SW 1271 (cell line): ENCODE measurements at regions not wholly inside any gene's neighbourhood (a gene's known extent, or its start where the extent isn't known, plus 50 kb on each side); places are given as distances from the start of the nearest gene placed in this dataset.

Source experiments
- DNase-seq, 2 experiments: peaks; one replicate each; lab custom pipeline; 2025; lab: John Stamatoyannopoulos, UW

DNA sequence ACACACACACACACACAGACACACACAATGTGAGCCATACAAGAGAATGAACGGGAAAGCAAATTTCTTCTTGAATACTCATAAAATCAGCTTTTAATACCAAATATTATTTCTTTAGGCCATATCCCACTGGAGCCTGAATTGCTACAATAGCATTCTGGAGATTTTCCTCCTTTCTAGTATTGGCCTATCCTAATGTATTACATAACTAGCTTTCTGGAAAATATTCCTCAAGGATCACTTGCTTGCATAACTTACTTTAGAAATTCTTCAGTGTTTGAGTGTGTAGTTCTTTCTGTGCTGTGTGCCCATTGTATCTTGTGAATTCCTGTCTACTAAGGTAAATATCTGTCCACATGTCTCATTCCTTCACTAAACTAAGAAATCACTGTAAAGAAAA lies 351.0 kb upstream of the MCTP2 start:
- no peak for DNase-seq

DNA sequence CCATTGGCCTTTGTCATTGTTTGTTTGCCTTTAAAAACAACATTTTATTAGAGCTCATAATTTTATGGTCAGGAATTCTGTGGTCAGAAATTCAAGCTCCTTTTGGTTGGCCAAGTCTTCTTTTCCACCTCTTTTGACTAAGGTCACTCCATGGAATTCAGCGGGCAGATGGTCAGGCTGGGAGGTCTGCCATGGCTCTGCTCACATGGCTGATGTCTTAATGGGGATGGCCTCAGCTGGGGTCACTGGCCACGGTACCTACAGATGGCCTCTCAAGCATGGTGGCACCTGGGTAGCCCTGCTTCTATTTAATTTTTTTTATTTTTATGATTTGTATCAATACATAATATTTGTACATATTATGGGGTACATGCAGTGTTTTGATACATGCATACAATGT lies 360.8 kb upstream of the MCTP2 start:
- DNase-seq, result no peak

DNA sequence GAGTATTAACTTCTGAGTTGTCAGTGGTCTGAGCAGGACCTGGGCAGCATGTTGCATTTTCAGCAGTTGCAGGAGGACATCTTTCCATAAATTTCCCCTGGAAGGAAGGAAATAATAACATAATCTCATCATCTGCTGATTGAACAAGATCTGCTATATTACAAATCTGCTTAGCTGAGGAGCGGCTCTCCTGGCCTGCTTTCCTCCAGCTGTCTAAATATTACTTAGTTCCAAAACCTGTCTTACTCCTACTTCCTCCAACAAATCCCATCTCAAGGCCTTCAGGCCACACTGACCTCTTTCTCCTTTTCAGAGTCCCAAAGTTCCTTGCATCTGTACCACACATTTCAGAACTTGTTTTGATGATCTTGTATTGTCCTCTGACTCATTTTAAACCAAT lies 364.4 kb upstream of the MCTP2 start:
- no peak for DNase-seq

DNA sequence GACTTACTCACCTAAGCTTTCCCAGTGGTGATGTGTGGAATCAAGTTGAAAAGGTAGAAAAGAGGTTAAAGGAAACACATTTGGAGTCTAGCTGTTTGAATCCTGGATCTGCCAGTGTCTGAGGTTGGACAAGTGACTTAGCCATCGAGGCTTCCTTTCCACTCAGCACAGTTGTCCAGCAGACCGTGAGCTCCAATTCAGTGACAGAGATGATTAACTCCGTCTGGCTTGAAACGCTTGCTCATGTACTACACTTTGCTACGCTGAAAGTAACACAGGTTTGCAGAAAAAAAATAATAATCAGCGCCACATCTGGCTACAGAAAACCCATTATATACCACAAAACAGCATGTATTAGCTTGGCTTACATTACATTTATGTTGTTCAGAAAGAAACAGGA lies 364.9 kb upstream of the MCTP2 start:
- no peak for DNase-seq

DNA sequence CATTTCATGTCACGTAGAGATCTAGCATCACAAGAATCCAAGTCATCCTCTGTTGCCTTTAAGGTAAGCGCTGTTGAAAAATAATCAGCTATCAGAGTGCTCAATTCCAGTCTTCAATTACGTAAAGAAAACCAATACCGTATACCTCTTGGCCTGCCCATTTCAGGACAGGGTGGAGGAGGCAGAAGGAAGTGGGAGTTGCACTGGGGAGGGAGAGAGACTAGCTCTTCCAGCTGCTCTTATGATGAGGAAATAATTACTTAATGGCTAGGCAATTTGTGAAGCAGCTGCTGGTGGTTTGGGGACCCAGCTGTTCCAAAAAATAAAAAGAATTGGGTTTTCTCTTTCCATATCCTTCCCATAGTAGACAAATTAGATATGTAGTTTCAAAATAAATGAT lies 365.8 kb upstream of the MCTP2 start:
- no peak for DNase-seq

DNA sequence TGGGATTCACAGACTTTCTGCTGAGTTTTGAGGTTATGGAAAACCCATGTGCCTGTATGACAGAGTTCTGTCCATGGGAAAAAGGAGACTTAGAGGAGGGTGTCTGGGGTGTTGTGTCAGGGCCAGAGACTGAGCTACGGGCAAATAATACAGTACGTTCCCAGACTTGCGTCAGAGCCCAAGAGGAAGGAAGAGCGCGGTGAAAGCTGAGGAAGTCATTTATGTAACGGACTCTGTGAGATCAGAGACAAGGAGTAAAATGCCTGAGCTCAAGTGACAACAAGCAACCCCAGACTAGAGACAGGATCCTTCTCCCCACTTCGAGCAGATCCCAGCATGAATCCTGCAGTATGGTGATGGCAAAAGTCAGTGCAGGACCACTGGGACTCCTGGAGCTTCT lies 368.6 kb upstream of the MCTP2 start:
- DNase-seq, result no peak

DNA sequence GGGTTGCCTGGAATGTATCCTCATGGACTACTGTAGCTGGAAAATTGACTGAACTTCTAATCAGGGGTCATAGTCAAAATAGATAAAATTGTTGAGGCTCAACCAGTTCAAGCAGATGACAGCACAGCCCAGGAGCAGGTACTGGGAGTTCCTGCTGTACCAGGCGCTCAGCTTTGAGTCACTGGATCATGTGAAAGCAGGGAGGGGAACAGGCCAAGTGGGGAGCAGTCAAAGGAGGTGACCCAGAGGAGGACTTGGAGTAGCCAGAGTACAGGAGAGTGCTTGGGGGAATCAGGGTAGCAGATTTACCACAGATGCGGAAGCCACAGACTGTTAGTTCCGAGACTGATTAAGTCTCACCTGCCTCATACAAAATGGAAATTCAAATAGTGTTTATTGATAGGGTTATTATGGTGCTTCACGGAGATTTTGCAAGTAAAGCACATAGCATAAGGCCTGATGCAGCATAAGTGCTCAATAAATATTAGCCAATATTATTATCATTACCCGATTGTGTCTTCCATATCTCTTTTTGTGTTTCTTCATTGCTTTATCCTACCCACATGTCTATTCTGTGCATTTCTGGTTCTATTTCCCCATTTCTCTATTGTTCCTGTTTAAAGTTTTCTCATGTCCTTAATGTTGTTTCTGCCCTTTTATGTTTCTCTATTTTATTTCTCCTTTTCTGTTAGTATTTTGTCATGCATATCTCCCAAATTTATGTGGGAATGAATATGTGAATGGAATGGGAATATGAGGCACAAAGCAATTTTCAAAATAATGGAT lies 369.2 kb upstream of the MCTP2 start:
- DNase-seq, result no peak

DNA sequence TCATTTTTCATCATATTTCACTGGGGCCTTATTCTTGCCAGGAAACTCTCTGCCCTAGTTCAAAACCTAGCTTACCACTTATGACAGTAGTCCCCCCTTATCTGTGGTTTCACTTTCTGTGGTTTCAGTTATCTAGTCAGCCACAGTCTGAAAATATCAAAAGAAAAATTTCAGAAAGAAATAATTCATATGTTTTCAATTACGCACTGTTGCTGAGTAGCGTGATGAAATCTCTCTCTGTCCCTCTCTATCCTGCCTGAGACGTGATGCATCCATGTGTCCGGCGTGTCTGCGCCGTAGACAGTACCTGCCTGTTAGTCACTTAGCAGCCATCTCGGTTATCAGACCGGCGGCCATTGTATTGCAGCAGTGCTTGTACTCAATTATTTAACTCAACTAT lies 369.9 kb upstream of the MCTP2 start:
- no peak for DNase-seq

DNA sequence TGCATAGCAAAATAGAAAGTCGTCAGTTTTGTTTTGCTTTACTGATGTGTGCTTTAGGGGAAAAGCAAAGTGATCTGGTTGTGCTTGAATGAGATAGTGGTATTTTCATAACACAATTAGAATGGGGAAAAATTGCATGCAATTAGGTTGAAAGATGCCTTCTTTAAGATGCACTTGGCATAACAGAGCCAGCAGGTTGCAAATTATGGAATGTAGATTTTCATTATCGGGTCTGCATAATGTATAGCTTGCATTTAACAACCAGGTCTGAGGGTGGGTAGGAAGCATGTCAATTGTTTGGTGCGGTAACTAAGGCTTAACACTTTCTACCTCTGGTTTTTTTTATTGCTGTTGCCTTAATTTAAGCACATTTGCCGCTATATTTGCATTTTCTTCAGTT lies 370.7 kb upstream of the MCTP2 start:
- no peak for DNase-seq

DNA sequence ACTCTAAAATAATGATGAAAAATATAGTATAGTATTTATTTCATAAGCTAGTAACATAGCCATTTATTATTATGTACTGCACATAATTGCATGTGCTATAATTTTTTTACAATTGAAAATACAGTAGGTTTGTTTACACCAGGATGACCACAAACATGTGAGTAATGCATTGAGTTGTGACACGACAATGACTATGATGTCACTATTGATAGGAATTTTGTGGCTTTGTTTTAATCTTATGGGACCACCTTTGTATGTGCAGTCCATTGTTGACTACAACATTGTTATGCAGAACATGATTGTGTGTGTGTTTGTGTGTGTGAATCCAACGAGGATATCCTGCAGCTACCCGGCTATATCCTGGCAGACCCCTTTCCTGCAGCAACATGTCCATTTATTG lies 372.2 kb upstream of the MCTP2 start:
- DNase-seq, result no peak

DNA sequence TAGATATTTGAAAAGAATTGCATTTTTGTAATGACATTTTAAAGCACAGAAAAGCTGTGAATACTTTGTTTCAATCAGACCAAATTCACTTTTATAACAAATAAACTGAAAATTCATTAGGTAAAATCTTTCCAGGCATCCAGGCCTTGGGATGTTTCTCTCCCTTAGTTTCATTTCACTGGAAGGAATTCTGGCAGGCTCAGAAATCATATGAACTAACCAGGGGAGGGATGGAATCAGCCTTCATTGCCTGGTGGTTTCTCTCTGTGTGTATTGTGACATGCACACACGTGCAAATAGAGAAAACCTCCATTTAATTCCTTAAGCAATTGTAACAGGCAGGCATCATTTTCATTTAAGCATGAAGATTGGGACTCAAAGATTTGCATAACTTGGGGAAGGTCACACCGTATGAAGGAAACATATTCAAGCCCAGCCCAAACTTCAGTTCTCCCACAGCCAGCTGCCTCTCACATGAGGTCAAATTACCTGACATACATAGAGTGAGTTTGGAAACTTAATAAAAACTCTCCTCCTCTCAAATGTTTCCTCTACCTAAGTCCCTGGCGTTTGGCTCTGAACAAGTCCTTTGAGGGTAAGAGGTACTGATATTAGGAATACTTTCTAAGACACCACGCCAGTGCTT lies 376.1 kb upstream of the MCTP2 start:
- no peak for DNase-seq

DNA sequence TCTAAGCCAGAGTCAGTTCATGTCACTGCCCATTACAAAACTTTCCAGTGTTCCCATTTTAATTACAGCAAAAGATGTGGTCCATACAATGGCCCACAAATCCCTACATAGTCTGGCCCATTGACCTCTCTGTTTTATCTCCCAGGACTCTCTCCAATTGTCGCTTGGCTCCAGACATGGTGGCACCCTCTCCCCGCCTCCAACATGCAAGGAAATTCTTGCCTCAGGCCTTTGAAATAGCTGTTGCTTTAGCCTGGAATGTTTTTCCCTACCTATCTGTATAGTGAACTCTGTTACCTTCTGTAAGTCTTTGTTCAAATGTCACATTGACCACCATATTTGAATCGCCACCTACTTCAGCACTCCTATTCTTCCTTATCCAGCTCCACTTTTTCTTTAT lies 377.3 kb upstream of the MCTP2 start:
- DNase-seq, result no peak

DNA sequence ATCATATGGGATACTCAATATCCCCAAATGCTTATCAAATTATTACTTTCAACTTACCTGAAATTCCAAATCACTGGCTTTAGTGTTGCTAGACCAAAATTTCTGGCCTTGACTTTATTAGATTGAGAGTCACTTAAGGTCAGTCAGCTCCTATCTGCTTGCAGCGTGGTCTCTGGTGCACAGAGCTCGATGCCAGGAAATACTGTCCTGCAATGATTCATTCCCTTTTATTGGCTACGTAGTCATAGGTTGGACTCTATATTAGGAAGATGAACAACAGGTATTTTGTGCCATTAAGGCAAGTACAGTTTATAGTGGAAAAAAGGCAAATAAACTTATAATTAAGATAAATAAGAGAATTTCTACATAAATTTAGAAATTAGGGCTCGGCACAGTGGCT lies 378.6 kb upstream of the MCTP2 start:
- no peak for DNase-seq

DNA sequence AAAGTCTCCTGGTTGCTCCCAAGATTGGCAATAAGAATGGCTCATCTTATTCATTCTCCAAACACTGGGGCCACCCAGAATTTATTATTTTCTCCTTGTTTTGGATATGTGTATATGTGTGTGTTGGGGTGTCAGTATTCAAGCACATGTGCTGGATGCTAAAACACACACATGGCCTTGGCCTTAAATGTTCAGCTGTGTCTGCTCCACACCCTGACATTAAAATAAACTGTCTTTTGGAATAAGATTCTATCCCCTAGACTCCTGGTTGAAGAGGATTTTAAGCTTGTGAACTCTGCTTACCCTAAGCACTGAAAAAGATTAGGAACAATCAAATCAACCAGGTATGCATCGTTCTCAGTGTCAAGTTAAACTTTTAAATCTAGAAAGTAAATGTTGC lies 382.9 kb upstream of the MCTP2 start:
- DNase-seq, result no peak

DNA sequence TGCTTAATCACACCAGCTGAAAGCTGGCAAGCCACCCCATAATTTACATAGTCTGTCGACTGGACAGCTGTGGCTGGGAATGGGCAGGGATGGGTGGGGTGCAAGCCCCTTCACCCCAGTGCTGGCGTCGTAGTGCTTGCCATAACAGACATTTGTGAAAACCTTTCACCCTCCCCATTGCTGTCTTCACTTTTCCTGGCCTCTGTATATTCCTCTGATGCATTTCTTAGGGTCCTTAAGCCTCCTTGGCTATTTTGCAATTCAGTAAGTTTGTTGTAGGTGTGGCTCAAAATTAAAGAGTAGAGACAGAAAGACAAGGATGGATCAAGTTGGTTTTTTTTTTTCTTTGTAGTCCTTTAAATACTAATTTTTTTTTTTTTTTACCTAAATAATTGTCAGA lies 383.3 kb upstream of the MCTP2 start:
- DNase-seq, result no peak

DNA sequence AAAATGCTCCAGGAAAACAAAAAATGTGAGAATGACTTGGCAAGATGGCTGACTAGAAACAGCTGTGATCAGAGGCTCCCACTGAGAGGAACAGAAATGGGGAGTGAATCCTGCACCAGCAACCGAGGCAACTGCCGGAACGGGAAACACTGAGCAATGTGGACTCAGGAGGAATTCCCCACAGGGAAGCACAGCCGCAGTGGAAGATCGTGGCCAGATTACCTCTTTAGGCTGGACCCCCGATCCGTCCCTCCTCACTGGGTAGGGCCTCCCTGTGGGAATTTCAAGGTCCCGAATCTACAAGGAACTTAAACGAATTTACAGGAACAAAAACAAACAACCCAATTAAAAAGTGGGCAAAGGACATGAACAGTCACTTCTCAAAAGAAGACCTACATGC lies 385.2 kb upstream of the MCTP2 start:
- DNase-seq, result no peak

DNA sequence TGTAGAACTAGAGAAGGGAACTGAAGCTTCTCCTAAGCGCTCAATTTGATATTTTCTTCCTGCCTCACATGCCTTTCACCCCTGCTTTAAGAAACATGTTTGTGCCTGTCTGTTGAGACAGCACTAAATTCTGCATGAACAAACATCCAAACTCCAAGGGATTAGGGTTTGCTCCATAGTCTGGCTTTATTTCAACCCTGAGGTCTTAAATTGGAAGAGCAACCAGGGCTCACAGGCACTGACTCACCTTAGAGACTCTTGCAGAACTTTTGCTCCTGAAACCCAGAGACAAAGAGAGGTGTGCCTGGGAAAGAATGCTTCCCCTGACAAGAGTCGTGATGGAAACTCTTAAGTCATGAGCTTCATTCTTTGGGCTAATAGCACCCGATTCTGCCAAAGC lies 393.9 kb upstream of the MCTP2 start:
- DNase-seq, result no peak

DNA sequence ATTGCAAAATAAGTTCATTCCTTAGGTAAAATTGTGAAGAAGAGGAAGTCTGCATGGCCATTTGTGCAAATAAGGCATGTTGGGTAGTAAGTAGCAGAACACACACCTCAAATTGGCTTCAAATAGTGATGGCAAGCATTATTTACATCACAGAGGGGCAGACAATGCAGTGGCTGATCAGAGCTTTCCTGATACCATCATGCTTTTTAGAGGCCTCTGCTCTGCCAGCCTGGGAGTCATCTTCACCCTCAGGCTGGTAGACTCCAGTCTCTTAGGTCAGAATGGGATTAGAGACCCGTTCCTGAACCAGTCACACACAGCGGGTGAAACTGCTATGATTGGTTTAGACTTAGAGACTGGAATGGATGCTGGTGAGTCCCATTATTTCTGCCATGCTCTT lies 396.0 kb upstream of the MCTP2 start:
- no peak for DNase-seq

DNA sequence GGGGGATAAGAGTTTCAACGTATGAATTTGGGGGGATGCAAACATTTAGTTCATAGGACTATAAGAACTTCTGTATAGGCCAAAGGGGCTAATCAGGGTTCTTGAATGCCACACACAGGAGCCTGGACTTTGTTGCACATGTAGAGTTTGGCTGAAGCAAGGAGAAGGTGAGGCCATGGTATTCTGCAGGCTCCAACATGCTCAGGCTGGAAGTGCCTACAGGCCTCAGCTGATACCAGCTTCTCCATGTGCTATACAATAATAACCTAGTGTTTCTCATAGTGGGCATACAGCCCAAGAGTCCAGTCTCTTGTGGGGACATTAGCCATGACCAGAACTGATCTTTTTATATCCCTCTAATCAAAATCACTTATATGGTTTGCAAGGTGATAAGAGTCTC lies 399.7 kb upstream of the MCTP2 start:
- DNase-seq, result no peak

DNA sequence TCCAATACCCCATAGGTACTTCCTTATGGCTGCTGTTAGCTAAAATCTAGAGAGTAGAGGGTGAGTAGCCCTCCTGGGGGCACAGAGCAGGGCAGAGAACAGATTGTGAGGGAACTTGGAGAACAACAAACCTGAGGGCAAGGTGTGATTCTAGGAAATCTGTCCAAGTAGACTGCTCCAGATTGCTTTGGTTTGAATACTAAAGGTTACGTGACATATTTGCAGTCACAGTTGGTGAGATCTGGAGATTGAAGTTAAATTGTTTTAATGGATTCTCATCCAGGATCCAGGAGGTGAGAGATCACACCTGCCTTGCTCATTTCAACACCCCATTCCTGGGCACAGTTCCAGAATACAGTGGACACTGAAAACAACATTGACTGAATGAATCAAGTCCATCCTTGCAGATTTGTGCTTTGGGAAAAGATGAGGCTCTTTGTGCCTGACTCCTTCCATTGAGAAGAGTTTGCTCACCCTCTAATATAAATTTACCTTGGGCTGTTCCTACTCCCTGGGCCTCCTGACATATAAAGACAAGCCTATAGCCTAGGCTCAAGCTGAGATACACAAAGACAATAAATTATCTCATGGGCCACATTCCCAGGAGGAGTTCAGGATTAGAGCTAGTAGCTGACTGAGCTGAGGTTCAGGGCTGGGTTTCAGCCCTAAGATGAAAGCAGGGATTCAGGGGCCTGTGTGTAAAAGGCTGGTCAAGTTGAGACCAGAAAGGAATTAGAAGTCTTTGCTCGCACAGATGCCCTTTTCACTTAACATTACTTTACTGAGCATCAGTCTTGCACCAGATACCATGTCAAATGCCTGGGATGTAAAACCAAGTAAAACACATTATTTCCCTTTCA lies 400.9 kb upstream of the MCTP2 start:
- no peak for DNase-seq

DNA sequence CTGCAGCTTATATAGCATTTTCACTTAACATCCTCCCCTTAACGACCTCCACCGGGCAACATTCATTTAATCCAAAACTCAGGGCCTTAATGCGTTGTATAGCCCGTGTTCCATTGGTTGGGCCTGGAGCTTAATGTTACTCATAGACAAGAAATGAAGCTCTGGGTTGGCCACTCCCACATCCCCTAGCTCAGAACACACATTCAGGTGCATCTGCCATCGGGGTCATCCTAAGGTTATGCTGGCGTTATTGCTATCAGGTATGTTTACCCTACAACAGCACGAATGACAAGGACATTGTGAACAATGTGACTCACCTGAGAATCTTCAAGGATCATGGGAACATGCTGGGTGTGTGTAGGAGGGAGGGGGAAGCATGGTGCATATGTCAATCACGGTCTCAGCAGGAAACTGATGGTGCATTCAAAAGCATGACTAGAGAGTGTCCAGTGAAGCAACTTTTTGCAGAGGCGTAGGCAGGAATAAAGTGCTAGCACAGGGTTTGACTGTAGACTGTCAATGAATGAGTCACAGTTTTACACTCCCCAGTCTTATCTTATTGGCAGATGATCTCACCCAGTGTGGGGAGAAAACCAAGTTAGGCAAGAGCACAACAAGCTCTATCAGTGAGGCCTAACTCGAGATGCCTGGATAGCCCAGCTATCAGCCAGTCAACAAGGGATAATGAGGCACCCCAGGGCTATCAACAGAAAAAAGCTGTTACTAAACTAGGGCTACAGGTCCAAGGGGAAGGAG lies 402.1 kb upstream of the MCTP2 start:
- no peak for DNase-seq

DNA sequence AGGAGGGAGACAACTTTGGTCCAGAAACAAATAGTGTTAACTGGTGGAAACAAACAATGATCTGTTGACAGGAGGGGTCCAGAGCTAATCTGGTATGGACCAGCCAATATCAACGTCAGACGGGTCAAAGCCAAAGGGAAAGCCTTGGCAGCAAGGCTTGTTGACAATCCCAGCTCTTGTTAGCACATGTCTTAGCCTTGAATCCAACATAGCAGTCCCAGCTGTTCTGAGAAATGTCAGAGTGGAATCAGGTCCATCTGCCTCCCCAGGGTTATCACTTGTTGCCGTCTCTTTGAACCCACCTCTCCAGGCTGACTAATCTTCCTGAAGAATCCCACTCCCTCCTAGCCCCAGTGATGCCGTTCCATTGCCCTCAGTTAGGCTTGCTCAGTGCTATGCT lies 404.6 kb upstream of the MCTP2 start:
- DNase-seq, result no peak
